DND-41 (cell line): ENCODE measurements at regions not wholly inside any gene's neighbourhood (a gene's known extent, or its start where the extent isn't known, plus 50 kb on each side); places are given as distances from the start of the nearest gene placed in this dataset.

ENCODE experiments used
- ATAC-seq: fragments of 200-7000 bp; cut with Tn5 transposase; 3 replicates; pipeline ENCODE4 v1.9.1; 2021; ENCODE audit warnings: low read depth; ENCODE audit not compliant: insufficient read depth
- DNase-seq: peaks from one replicate; pipeline ENCODE4 v3.0.0-alpha.2; 2020
- H2AFZ ChIP-seq: 2 replicates; pipeline ENCODE4 v1.6.0; 2012; ENCODE audit warnings: low read depth, low read length
- H3K27ac ChIP-seq: 2 replicates; pipeline ENCODE4 v1.5.1; 2012; ENCODE audit warnings: low read length, inconsistent platforms
- H3K27me3 ChIP-seq: fragments of 200-600 bp; sonication (generic); 2 replicates; pipeline ENCODE4 v1.6.0; 2012; ENCODE audit warnings: low read length, mild to moderate bottlenecking, inconsistent platforms; ENCODE audit not compliant: insufficient read depth, poor library complexity
- H3K36me3 ChIP-seq: 2 replicates; pipeline ENCODE4 v1.5.1; 2012; ENCODE audit warnings: low read length, inconsistent platforms; ENCODE audit not compliant: insufficient read depth
- H3K4me1 ChIP-seq: 2 replicates; pipeline ENCODE4 v1.5.1; 2012; ENCODE audit warnings: mild to moderate bottlenecking, low read length; ENCODE audit not compliant: insufficient read depth
- H3K4me2 ChIP-seq: 2 replicates; pipeline ENCODE4 v1.6.0; 2012; ENCODE audit warnings: mild to moderate bottlenecking, moderate library complexity, low read length, inconsistent platforms; ENCODE audit not compliant: insufficient read depth
- H3K4me3 ChIP-seq, 2 experiments: fragments of 200-600 bp in 1 of 2; shearing (Covaris generic) in 1 of 2; 2 replicates each; pipeline ENCODE4 v1.5.1; 2012 to 2016; ENCODE audit warnings: inconsistent platforms in 2 of 2, low read length in 2 of 2, mild to moderate bottlenecking in 2 of 2, low read depth in 1 of 2, moderate library complexity in 1 of 2
- H3K79me2 ChIP-seq: 2 replicates; pipeline ENCODE4 v1.6.0; 2012; ENCODE audit warnings: low read length, inconsistent platforms; ENCODE audit not compliant: insufficient read depth
- H3K9ac ChIP-seq: 2 replicates; pipeline ENCODE4 v1.6.0; 2012; ENCODE audit warnings: low read depth, mild to moderate bottlenecking, inconsistent platforms, low read length, moderate library complexity
- H3K9me3 ChIP-seq: 2 replicates; pipeline ENCODE4 v1.5.1; 2012; ENCODE audit warnings: low read length, moderate library complexity, mild to moderate bottlenecking, inconsistent platforms; ENCODE audit not compliant: insufficient read depth, severe bottlenecking
- H4K20me1 ChIP-seq: 2 replicates; pipeline ENCODE4 v1.6.0; 2012; ENCODE audit warnings: low read length; ENCODE audit not compliant: insufficient read depth
- EZH2 ChIP-seq: IDR thresholded peaks from 3 replicates; pipeline ENCODE4 v1.6.1; 2012; ENCODE audit warnings: borderline replicate concordance, low read depth, mild to moderate bottlenecking, moderate library complexity, low read length, inconsistent platforms; ENCODE audit not compliant: severe bottlenecking
- TF ChIP-seq, protein P1 (sequence below): IDR thresholded peaks from 2 replicates; pipeline ENCODE4 v1.5.1; 2012; ENCODE audit warnings: borderline replicate concordance, low read length, moderate library complexity, mild to moderate bottlenecking; ENCODE audit not compliant: poor library complexity, severe bottlenecking; ENCODE audit errors: extremely low read depth

DNA sequence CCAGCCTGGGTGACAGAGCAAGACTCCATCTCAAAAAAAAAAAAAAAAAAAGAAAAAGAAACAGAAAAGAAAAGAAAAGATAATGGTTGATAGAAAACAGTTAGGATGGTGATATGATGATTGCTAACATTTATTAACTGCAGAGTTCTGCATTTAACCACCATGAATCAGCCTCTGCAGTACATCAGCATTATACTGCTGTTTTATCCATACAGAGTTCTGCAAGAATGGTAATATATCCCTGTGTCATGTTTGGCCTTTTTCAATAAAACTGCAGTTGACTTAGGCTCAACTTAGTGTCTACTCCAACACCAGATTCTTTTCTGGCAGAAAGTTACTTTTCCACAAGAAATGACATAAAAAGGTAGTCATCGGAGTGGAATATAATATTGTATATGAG is 62.6 kb downstream of the DUSP6 start:
- Histone ChIP-seq H2AFZ (no peak overlapping the region), H3K27ac (no peak overlapping the region), H4K20me1 (no peaks in the 10 kb centered on the region), H3K9ac (no peak overlapping the region), H3K4me1 (peaks cover 3% of the 10 kb centered on the region; the same call in 1 of the 2 replicates), H3K4me3 (no peak overlapping the region), H3K4me2 (no peak overlapping the region), H3K27me3 (no peaks in the 10 kb centered on the region), H3K9me3 (no peaks in the 10 kb centered on the region), H3K36me3 (no peaks in the 10 kb centered on the region), H3K79me2 (no peaks in the 10 kb centered on the region)
- ATAC-seq: no peak
- no peak for DNase-seq
- TF ChIP-seq, protein P1, sequence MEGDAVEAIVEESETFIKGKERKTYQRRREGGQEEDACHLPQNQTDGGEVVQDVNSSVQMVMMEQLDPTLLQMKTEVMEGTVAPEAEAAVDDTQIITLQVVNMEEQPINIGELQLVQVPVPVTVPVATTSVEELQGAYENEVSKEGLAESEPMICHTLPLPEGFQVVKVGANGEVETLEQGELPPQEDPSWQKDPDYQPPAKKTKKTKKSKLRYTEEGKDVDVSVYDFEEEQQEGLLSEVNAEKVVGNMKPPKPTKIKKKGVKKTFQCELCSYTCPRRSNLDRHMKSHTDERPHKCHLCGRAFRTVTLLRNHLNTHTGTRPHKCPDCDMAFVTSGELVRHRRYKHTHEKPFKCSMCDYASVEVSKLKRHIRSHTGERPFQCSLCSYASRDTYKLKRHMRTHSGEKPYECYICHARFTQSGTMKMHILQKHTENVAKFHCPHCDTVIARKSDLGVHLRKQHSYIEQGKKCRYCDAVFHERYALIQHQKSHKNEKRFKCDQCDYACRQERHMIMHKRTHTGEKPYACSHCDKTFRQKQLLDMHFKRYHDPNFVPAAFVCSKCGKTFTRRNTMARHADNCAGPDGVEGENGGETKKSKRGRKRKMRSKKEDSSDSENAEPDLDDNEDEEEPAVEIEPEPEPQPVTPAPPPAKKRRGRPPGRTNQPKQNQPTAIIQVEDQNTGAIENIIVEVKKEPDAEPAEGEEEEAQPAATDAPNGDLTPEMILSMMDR: no peak
- TF ChIP-seq EZH2: no peak

DNA sequence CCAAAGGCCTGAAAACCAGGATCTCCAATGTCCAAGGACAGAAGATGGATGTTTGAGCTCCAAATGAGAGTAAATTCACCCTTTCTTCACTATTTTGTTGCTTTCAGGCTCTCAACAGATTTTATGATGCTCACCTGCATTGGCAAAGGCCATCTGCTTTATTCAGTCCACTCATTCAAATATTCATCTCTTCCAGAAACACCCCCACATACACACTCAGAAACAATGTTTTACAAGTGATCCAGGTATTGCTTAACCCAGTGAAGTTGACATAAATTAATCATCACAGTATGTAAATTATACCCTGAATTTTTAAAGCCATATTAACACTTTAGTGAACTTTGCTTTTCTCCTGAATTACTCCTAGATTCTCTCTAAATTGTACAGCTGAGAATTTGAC is 63.3 kb downstream of the DUSP6 start:
- Histone ChIP-seq H3K4me3 (no peak overlapping the region), H3K9ac (no peak overlapping the region), H3K27ac (no peak overlapping the region), H3K9me3 (no peaks in the 10 kb centered on the region), H3K4me1 (peaks cover 6% of the 10 kb centered on the region; the same call in 1 of the 2 replicates), H2AFZ (no peak overlapping the region), H3K4me2 (no peak overlapping the region), H3K36me3 (no peaks in the 10 kb centered on the region), H4K20me1 (no peaks in the 10 kb centered on the region), H3K79me2 (no peaks in the 10 kb centered on the region), H3K27me3 (no peaks in the 10 kb centered on the region)
- DNase-seq: no peak
- no peak for TF ChIP-seq EZH2
- TF ChIP-seq, protein P1: no peak
- no peak for ATAC-seq

DNA sequence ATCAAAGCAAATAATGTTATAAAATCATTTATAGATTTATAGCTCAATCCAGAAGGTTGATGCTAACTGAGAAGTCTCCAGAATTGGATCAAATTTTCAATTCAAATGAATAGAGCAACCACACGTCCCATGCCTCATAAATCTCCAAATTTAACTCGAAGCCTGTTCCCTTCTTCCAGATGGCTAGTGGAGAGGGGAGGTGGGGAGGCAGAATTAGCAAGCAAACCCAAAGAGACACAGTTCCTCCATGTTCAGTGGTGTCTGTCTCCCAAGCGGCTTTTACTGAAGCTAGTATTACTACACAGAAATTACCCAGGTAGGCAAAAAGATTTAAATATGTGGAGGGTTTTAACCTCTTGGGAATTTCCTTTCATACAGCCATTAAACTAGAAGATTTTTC is 65.8 kb downstream of the DUSP6 start:
- no peak overlapping the region for H2AFZ ChIP-seq

More for the DNA sequence above, 65.8 kb downstream of the DUSP6 start:
- TF ChIP-seq, protein P1: no peak
- no peak for TF ChIP-seq EZH2
- Histone ChIP-seq H3K4me1 (peaks cover 26% of the 10 kb centered on the region), H3K4me3 (no peak overlapping the region), H3K27ac (no peak overlapping the region), H3K9me3 (no peaks in the 10 kb centered on the region), H3K9ac (no peak overlapping the region), H4K20me1 (no peaks in the 10 kb centered on the region), H3K36me3 (no peaks in the 10 kb centered on the region), H3K4me2 (no peak overlapping the region), H3K27me3 (no peaks in the 10 kb centered on the region), H3K79me2 (no peaks in the 10 kb centered on the region)
- ATAC-seq: no peak
- no peak for DNase-seq
